BJ (cell line): ENCODE measurements at regions not wholly inside any gene's neighbourhood (a gene's known extent, or its start where the extent isn't known, plus 50 kb on each side); places are given as distances from the start of the nearest gene placed in this dataset.

ENCODE experiments used
- CTCF ChIA-PET: fragments of 350-600 bp; formaldehyde crosslinking; extraction: SDS; loops from one replicate; lab custom pipeline; 2021; ENCODE audit warnings: antibody characterized with exemption, inconsistent platforms; lab: Yijun Ruan, JAX
- POLR2A ChIA-PET: fragments of 300-600 bp; sonication (Branson Sonifier 250); formaldehyde crosslinking; extraction: SDS; loops from one replicate; lab custom pipeline; 2021; ENCODE audit warnings: antibody characterized with exemption; lab: Charles Lee
- DNase-seq: peaks from one replicate; pipeline ENCODE4 v3.0.0-alpha.2; 2011; ENCODE audit warnings: low read depth
- H3K27me3 ChIP-seq: 2 replicates; pipeline ENCODE4 v1.6.0; 2011; ENCODE audit warnings: low read length; ENCODE audit not compliant: control insufficient read depth, insufficient read depth
- H3K36me3 ChIP-seq: 2 replicates; pipeline ENCODE4 v1.5.1; 2011; ENCODE audit warnings: low read length; ENCODE audit not compliant: control insufficient read depth, insufficient read depth
- H3K4me3 ChIP-seq: 2 replicates; pipeline ENCODE4 v1.5.1; 2011; ENCODE audit warnings: low read depth, mild to moderate bottlenecking, control low read depth, low read length
- CTCF ChIP-seq: IDR thresholded peaks from 2 replicates; pipeline ENCODE4 v1.5.1; 2011; ENCODE audit warnings: low read depth, mild to moderate bottlenecking, control low read depth, inconsistent platforms, low read length, moderate library complexity; ENCODE audit not compliant: insufficient read depth

- no peak for DNase-seq
- Histone ChIP-seq H3K27me3 (no peaks in the 10 kb centered on the region), H3K4me3 (no peak overlapping the region), H3K36me3 (no peaks in the 10 kb centered on the region)
- POLR2A ChIA-PET = no interaction called here
- CTCF ChIA-PET = no interaction called here
- TF ChIP-seq CTCF = no peak
Observed at GRCh38 chr10:10892290-10892875, 125.3 kb upstream of the CELF2 start.

DNA sequence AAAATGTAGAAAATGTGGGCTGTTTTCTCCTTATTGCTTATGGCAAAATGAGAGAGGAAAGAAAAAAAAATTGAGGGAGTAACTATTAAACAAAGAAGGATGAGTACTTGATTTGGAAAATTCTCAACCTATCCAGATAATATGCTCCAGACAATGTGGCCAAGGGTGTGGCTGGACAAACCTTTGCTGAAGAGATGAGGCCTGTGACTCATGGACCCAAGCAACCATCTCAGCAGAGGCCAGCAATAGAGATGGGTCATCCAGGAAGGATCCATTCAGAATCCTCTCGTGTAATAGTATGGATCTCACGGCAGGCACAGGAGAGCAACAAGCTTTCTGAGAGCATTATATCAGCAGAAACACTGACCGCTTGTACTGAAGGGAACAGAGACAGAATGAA lies 120.3 kb upstream of the CELF2 start:
- no peak for DNase-seq
- CTCF ChIA-PET = interaction anchor here (0.6 kb wide), 1 partner anchor 73 kb away, joined by 3 read pairs; no protein-coding TSS in a partner anchor
- TF ChIP-seq CTCF = no peak
- Histone ChIP-seq H3K36me3 (no peaks in the 10 kb centered on the region), H3K4me3 (no peak overlapping the region), H3K27me3 (no peaks in the 10 kb centered on the region)
- POLR2A ChIA-PET = no interaction called here

GRCh38 chr10:10901906-10902305 lies 115.8 kb upstream of the CELF2 start:
- Histone ChIP-seq H3K36me3 (no peaks in the 10 kb centered on the region), H3K27me3 (no peaks in the 10 kb centered on the region), H3K4me3 (no peak overlapping the region)
- no peak for TF ChIP-seq CTCF
- ChIA-PET POLR2A (no interaction called here), CTCF (no interaction called here)
- DNase-seq = no peak

DNA sequence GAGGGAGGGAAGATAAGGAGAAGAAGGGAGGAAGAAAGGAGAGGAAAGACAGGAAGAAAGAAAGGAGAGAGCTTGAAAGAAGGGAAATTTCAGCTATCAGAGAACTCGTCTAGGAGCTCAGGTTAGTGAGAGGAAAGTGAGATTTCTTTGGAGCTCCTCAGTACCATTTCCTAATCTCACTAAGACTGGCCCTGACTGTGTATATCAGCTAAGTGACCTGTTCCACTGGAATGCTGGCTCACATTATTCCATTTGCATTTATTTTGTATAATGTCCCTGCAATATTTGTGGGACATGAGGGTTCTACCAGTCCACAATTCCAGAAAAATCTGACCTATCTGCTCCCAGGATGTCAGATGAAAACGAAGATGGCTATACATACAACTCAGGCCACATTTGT lies 114.7 kb upstream of the CELF2 start:
- Histone ChIP-seq H3K36me3 (no peaks in the 10 kb centered on the region), H3K27me3 (no peaks in the 10 kb centered on the region), H3K4me3 (no peak overlapping the region)
- ChIA-PET POLR2A (no interaction called here), CTCF (interaction anchor here (1.5 kb wide), 1 partner anchor 12 kb away, joined by 4 read pairs; no protein-coding TSS in a partner anchor)
- no peak for TF ChIP-seq CTCF
- DNase-seq = no peak

- no peaks in the 10 kb centered on the region for H3K36me3 ChIP-seq
- H3K27me3 ChIP-seq = no peaks in the 10 kb centered on the region
- ChIA-PET CTCF (interaction anchor here (1.5 kb wide), 1 partner anchor 13 kb away, joined by 4 read pairs; no protein-coding TSS in a partner anchor), POLR2A (no interaction called here)
- no peak overlapping the region for H3K4me3 ChIP-seq
- DNase-seq = no peak
- no peak for TF ChIP-seq CTCF
Observed at GRCh38 chr10:10903620-10904019, 114.1 kb upstream of the CELF2 start.
